ENCODE measurements at regions not wholly inside any gene's neighbourhood (a gene's known extent, or its start where the extent isn't known, plus 50 kb on each side); places are given as distances from the start of the nearest gene placed in this dataset.

- no peak overlapping the region for H3K4me3 ChIP-seq (ENCODE audit: low read depth, low read length)
Measured at GRCh38 chr21:17402937-17403336, 109.9 kb upstream of the CXADR start.

GRCh38 chr21:17406202-17406601 is 106.6 kb upstream of the CXADR start:
- no peak overlapping the region for H3K4me3 ChIP-seq (ENCODE audit: low read depth, low read length)

- no peak overlapping the region for H3K4me3 ChIP-seq (ENCODE audit: low read depth, low read length)
Measured at GRCh38 chr21:17414766-17415165, 98.1 kb upstream of the CXADR start.

GRCh38 chr21:17416139-17416538 is 96.7 kb upstream of the CXADR start:
- H3K4me3 ChIP-seq (ENCODE audit: low read depth, low read length) = no peak overlapping the region

GRCh38 chr21:17422931-17423330 is 89.9 kb upstream of the CXADR start:
- H3K4me3 ChIP-seq (ENCODE audit: low read depth, low read length) = no peak overlapping the region

- no peak overlapping the region for H3K4me3 ChIP-seq (ENCODE audit: low read depth, low read length)
Measured at GRCh38 chr21:17427157-17427556, 85.7 kb upstream of the CXADR start.

- no peak overlapping the region for H3K4me3 ChIP-seq (ENCODE audit: low read depth, low read length)
Measured at GRCh38 chr21:17427831-17428483, 84.9 kb upstream of the CXADR start.

GRCh38 chr21:17428484-17428869 is 84.4 kb upstream of the CXADR start:
- H3K4me3 ChIP-seq (ENCODE audit: low read depth, low read length) = no peak overlapping the region

GRCh38 chr21:17428980-17429379 is 83.9 kb upstream of the CXADR start:
- no peak overlapping the region for H3K4me3 ChIP-seq (ENCODE audit: low read depth, low read length)

- no peak overlapping the region for H3K4me3 ChIP-seq (ENCODE audit: low read depth, low read length)
Measured at GRCh38 chr21:17429936-17430335, 82.9 kb upstream of the CXADR start.

GRCh38 chr21:17432732-17433057 is 80.1 kb upstream of the CXADR start:
- no peak overlapping the region for H3K4me3 ChIP-seq (ENCODE audit: low read depth, low read length)

GRCh38 chr21:17433730-17434129 is 79.1 kb upstream of the CXADR start:
- H3K4me3 ChIP-seq (ENCODE audit: low read depth, low read length) = no peak overlapping the region

- H3K4me3 ChIP-seq (ENCODE audit: low read depth, low read length) = no peak overlapping the region
Measured at GRCh38 chr21:17435565-17436543, 77.0 kb upstream of the CXADR start.

- no peak overlapping the region for H3K4me3 ChIP-seq (ENCODE audit: low read depth, low read length)
Measured at GRCh38 chr21:17436626-17437111, 76.2 kb upstream of the CXADR start.

- no peak overlapping the region for H3K4me3 ChIP-seq (ENCODE audit: low read depth, low read length)
Measured at GRCh38 chr21:17438635-17439034, 74.2 kb upstream of the CXADR start.

- H3K4me3 ChIP-seq (ENCODE audit: low read depth, low read length) = no peak overlapping the region
Measured at GRCh38 chr21:17440969-17441368, 71.9 kb upstream of the CXADR start.

- no peak overlapping the region for H3K4me3 ChIP-seq (ENCODE audit: low read depth, low read length)
Measured at GRCh38 chr21:17441370-17441769, 71.5 kb upstream of the CXADR start.

GRCh38 chr21:17442165-17442564 is 70.7 kb upstream of the CXADR start:
- H3K4me3 ChIP-seq (ENCODE audit: low read depth, low read length) = no peak overlapping the region

- no peak overlapping the region for H3K4me3 ChIP-seq (ENCODE audit: low read depth, low read length)
Measured at GRCh38 chr21:17444828-17445227, 68.0 kb upstream of the CXADR start.

- no peak overlapping the region for H3K4me3 ChIP-seq (ENCODE audit: low read depth, low read length)
Measured at GRCh38 chr21:17446737-17447136, 66.1 kb upstream of the CXADR start.

- H3K4me3 ChIP-seq (ENCODE audit: low read depth, low read length) = no peak overlapping the region
Measured at GRCh38 chr21:17449701-17450100, 63.1 kb upstream of the CXADR start.

GRCh38 chr21:17451364-17451891 is 61.4 kb upstream of the CXADR start:
- no peak overlapping the region for H3K4me3 ChIP-seq (ENCODE audit: low read depth, low read length)

All from iPS-11a (cell line).